ENCODE measurements at regions not wholly inside any gene's neighbourhood (a gene's known extent, or its start where the extent isn't known, plus 50 kb on each side); places are given as distances from the start of the nearest gene placed in this dataset.

DNA sequence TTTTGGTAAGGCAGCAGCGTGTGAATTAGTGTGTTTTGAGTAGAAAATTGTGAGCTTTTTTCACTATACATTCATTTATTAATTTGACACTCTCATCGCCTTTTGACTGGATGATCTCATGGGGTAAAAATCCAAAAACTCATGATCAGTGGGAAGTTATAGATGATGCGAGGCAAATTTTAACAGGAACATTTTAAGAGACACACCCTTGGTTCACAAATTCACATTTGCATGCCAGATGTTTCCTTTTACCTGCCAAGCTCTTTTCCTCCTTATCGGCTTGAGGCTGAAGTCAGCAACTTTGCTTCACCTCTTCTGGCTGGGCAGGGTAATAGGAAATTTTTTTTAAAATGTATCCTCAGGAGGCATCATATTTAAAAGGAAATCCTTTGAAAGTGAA is 318.0 kb upstream of the HS3ST1 start:
- Histone ChIP-seq H3K36me3 (ENCODE audit: control insufficient read depth, insufficient read depth, low read length) (no peaks in the 10 kb centered on the region), H3K27ac (ENCODE audit: insufficient read depth, low read length, poor library complexity, severe bottlenecking) (no peak overlapping the region), H3K27me3 (replicated peaks; ENCODE audit: control insufficient read depth, insufficient read depth, low read length, poor library complexity, severe bottlenecking) (no peaks in the 10 kb centered on the region), H3K9me3 (ENCODE audit: control insufficient read depth, low read length) (no peaks in the 10 kb centered on the region), H3K4me3 (ENCODE audit: insufficient read depth, low read depth, low read length, poor library complexity, severe bottlenecking) (no peak overlapping the region), H3K4me1 (ENCODE audit: control insufficient read depth, insufficient read depth, low read length, poor library complexity, severe bottlenecking) (no peaks in the 10 kb centered on the region)
- DNase-seq: no peak

DNA sequence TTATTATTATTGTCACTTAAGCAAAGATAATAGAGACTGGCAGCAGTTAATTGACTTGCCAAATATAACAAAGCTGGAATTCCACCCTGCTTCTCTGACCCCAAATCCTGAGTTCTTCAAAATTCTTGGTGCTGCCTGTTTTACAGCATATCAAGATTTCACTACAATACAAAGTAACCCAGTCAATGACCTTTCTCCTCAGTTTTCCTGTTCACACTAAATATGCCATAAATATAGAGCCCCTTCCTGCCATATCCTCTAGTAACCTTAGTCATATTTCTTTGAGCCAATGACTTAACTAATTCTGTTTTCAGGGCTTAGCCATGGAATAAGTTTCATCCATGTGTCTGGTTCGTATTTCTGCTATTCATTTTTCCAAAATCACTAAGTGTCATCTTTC is 315.3 kb upstream of the HS3ST1 start:
- DNase-seq: no peak
- no peak overlapping the region for H3K27ac ChIP-seq (ENCODE audit: insufficient read depth, low read length, poor library complexity, severe bottlenecking)
- H3K4me1 ChIP-seq (ENCODE audit: control insufficient read depth, insufficient read depth, low read length, poor library complexity, severe bottlenecking): no peaks in the 10 kb centered on the region
- no peaks in the 10 kb centered on the region for H3K9me3 ChIP-seq (ENCODE audit: control insufficient read depth, low read length)
- no peak overlapping the region for H3K4me3 ChIP-seq (ENCODE audit: insufficient read depth, low read depth, low read length, poor library complexity, severe bottlenecking)
- no peaks in the 10 kb centered on the region for H3K36me3 ChIP-seq (ENCODE audit: control insufficient read depth, insufficient read depth, low read length)
- H3K27me3 ChIP-seq (replicated peaks; ENCODE audit: control insufficient read depth, insufficient read depth, low read length, poor library complexity, severe bottlenecking): no peaks in the 10 kb centered on the region

DNA sequence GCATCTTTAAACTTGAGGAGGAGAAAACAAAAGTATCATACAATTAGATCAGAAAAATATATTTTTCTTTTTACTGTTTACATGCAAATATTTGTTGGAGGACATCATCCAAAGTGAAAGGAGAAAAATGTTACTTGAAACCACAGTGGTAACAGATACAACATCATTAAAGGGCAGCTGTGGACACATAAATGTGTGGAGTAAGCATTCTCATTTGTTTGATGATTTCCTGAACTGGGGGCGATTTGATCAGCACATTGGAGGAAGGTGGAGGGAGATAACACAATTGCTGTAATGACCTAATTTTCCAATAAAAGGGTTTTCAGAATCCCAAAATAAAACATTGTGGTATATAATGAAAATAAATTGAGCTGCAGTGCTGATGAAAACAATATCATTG is 314.5 kb upstream of the HS3ST1 start:
- no peaks in the 10 kb centered on the region for H3K4me1 ChIP-seq (ENCODE audit: control insufficient read depth, insufficient read depth, low read length, poor library complexity, severe bottlenecking)
- H3K36me3 ChIP-seq (ENCODE audit: control insufficient read depth, insufficient read depth, low read length): no peaks in the 10 kb centered on the region
- H3K27ac ChIP-seq (ENCODE audit: insufficient read depth, low read length, poor library complexity, severe bottlenecking): no peak overlapping the region
- no peaks in the 10 kb centered on the region for H3K27me3 ChIP-seq (replicated peaks; ENCODE audit: control insufficient read depth, insufficient read depth, low read length, poor library complexity, severe bottlenecking)
- no peak for DNase-seq
- H3K4me3 ChIP-seq (ENCODE audit: insufficient read depth, low read depth, low read length, poor library complexity, severe bottlenecking): no peak overlapping the region
- H3K9me3 ChIP-seq (ENCODE audit: control insufficient read depth, low read length): no peaks in the 10 kb centered on the region

DNA sequence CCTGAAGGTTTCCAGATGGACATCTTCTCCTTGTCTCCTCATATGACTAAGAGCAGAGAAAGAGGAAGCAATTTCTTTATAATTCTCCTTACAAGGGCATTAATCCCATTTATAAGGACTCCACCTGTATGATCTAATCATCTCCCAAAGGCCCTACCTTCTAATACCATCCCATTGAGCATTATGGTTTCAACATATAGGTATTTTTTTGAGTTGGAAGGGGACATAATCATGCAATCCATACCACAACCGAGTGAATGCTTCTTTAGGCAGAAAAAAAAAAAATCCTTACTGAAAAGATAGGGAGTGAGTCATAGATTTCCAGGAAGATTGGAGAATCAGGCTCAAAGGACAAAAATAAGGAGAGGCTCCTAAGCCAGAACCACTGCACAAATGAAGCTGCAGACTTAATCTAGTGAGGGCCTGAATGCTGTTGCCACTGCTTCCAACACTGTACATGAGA is 312.5 kb upstream of the HS3ST1 start:
- no peaks in the 10 kb centered on the region for H3K9me3 ChIP-seq (ENCODE audit: control insufficient read depth, low read length)
- no peaks in the 10 kb centered on the region for H3K36me3 ChIP-seq (ENCODE audit: control insufficient read depth, insufficient read depth, low read length)
- DNase-seq: no peak
- no peak overlapping the region for H3K4me3 ChIP-seq (ENCODE audit: insufficient read depth, low read depth, low read length, poor library complexity, severe bottlenecking)
- no peaks in the 10 kb centered on the region for H3K4me1 ChIP-seq (ENCODE audit: control insufficient read depth, insufficient read depth, low read length, poor library complexity, severe bottlenecking)
- no peak overlapping the region for H3K27ac ChIP-seq (ENCODE audit: insufficient read depth, low read length, poor library complexity, severe bottlenecking)
- H3K27me3 ChIP-seq (replicated peaks; ENCODE audit: control insufficient read depth, insufficient read depth, low read length, poor library complexity, severe bottlenecking): no peaks in the 10 kb centered on the region

GRCh38 chr4:11739992-11740391 is 311.3 kb upstream of the HS3ST1 start:
- Histone ChIP-seq H3K36me3 (ENCODE audit: control insufficient read depth, insufficient read depth, low read length) (no peaks in the 10 kb centered on the region), H3K4me1 (ENCODE audit: control insufficient read depth, insufficient read depth, low read length, poor library complexity, severe bottlenecking) (no peaks in the 10 kb centered on the region), H3K4me3 (ENCODE audit: insufficient read depth, low read depth, low read length, poor library complexity, severe bottlenecking) (no peak overlapping the region), H3K9me3 (ENCODE audit: control insufficient read depth, low read length) (no peaks in the 10 kb centered on the region), H3K27me3 (replicated peaks; ENCODE audit: control insufficient read depth, insufficient read depth, low read length, poor library complexity, severe bottlenecking) (no peaks in the 10 kb centered on the region), H3K27ac (ENCODE audit: insufficient read depth, low read length, poor library complexity, severe bottlenecking) (no peak overlapping the region)
- DNase-seq: no peak

GRCh38 chr4:11736978-11737377 is 308.3 kb upstream of the HS3ST1 start:
- no peak overlapping the region for H3K27ac ChIP-seq (ENCODE audit: insufficient read depth, low read length, poor library complexity, severe bottlenecking)
- H3K4me3 ChIP-seq (ENCODE audit: insufficient read depth, low read depth, low read length, poor library complexity, severe bottlenecking): no peak overlapping the region
- no peaks in the 10 kb centered on the region for H3K27me3 ChIP-seq (replicated peaks; ENCODE audit: control insufficient read depth, insufficient read depth, low read length, poor library complexity, severe bottlenecking)
- no peaks in the 10 kb centered on the region for H3K36me3 ChIP-seq (ENCODE audit: control insufficient read depth, insufficient read depth, low read length)
- DNase-seq: no peak
- H3K4me1 ChIP-seq (ENCODE audit: control insufficient read depth, insufficient read depth, low read length, poor library complexity, severe bottlenecking): no peaks in the 10 kb centered on the region
- H3K9me3 ChIP-seq (ENCODE audit: control insufficient read depth, low read length): no peaks in the 10 kb centered on the region

DNA sequence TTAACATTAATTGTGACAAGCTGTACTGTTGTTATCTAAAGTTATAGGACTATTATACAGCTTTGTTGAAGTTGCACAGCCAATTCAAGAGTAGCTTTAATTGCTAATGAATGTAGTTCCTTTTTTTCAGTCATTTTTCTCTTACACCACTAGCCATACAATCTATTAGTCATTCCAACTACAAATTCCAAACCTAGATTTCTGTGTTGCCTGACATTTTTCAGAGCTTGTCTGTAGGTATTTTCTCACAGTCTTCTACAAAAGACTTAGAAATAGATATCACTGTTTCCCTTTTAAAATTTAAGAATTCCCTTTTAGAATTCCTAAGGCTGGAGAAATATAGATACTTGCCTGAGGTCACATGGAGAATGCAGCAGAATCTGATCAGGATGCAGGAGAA is 307.0 kb upstream of the HS3ST1 start:
- no peaks in the 10 kb centered on the region for H3K36me3 ChIP-seq (ENCODE audit: control insufficient read depth, insufficient read depth, low read length)
- no peaks in the 10 kb centered on the region for H3K4me1 ChIP-seq (ENCODE audit: control insufficient read depth, insufficient read depth, low read length, poor library complexity, severe bottlenecking)
- no peaks in the 10 kb centered on the region for H3K27me3 ChIP-seq (replicated peaks; ENCODE audit: control insufficient read depth, insufficient read depth, low read length, poor library complexity, severe bottlenecking)
- no peak for DNase-seq
- H3K4me3 ChIP-seq (ENCODE audit: insufficient read depth, low read depth, low read length, poor library complexity, severe bottlenecking): no peak overlapping the region
- no peak overlapping the region for H3K27ac ChIP-seq (ENCODE audit: insufficient read depth, low read length, poor library complexity, severe bottlenecking)
- H3K9me3 ChIP-seq (ENCODE audit: control insufficient read depth, low read length): no peaks in the 10 kb centered on the region

- no peak for DNase-seq
- no peaks in the 10 kb centered on the region for H3K9me3 ChIP-seq (ENCODE audit: control insufficient read depth, low read length)
- no peak overlapping the region for H3K27ac ChIP-seq (ENCODE audit: insufficient read depth, low read length, poor library complexity, severe bottlenecking)
Observed at GRCh38 chr4:11732155-11732554, 303.5 kb upstream of the HS3ST1 start.

GRCh38 chr4:11730545-11730944 is 301.9 kb upstream of the HS3ST1 start:
- no peak overlapping the region for H3K4me3 ChIP-seq (ENCODE audit: insufficient read depth, low read depth, low read length, poor library complexity, severe bottlenecking)
- H3K4me1 ChIP-seq (ENCODE audit: control insufficient read depth, insufficient read depth, low read length, poor library complexity, severe bottlenecking): no peaks in the 10 kb centered on the region
- H3K9me3 ChIP-seq (ENCODE audit: control insufficient read depth, low read length): no peaks in the 10 kb centered on the region
- DNase-seq: no peak
- H3K27me3 ChIP-seq (replicated peaks; ENCODE audit: control insufficient read depth, insufficient read depth, low read length, poor library complexity, severe bottlenecking): no peaks in the 10 kb centered on the region
- no peak overlapping the region for H3K27ac ChIP-seq (ENCODE audit: insufficient read depth, low read length, poor library complexity, severe bottlenecking)
- H3K36me3 ChIP-seq (ENCODE audit: control insufficient read depth, insufficient read depth, low read length): no peaks in the 10 kb centered on the region

More at GRCh38 chr4:11732155-11732554, 303.5 kb upstream of the HS3ST1 start:
- no peaks in the 10 kb centered on the region for H3K27me3 ChIP-seq (replicated peaks; ENCODE audit: control insufficient read depth, insufficient read depth, low read length, poor library complexity, severe bottlenecking)
- no peaks in the 10 kb centered on the region for H3K36me3 ChIP-seq (ENCODE audit: control insufficient read depth, insufficient read depth, low read length)
- H3K4me1 ChIP-seq (ENCODE audit: control insufficient read depth, insufficient read depth, low read length, poor library complexity, severe bottlenecking): no peaks in the 10 kb centered on the region
- H3K4me3 ChIP-seq (ENCODE audit: insufficient read depth, low read depth, low read length, poor library complexity, severe bottlenecking): no peak overlapping the region

DNA sequence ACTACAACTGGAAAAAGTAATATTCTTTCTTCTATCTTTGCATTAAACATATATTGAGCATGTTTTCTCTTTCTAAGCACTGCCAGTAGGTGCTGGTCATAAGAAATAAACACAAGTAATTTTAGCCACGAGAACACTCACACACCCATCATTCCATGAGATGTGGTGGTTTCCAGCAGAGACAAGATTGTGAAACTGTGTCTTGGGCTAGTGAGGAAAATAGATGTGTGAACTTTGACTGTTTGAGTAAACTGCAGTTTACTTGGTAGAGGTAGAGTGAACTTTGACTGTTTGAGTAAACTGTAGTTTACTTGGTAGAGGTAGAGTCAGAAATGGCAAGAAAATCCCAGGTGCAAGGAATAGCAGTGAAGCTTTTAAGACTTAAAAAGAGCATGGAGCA is 300.9 kb upstream of the HS3ST1 start:
- DNase-seq: no peak
- Histone ChIP-seq H3K27ac (ENCODE audit: insufficient read depth, low read length, poor library complexity, severe bottlenecking) (no peak overlapping the region), H3K4me3 (ENCODE audit: insufficient read depth, low read depth, low read length, poor library complexity, severe bottlenecking) (no peak overlapping the region), H3K9me3 (ENCODE audit: control insufficient read depth, low read length) (no peaks in the 10 kb centered on the region), H3K4me1 (ENCODE audit: control insufficient read depth, insufficient read depth, low read length, poor library complexity, severe bottlenecking) (no peaks in the 10 kb centered on the region), H3K36me3 (ENCODE audit: control insufficient read depth, insufficient read depth, low read length) (no peaks in the 10 kb centered on the region), H3K27me3 (replicated peaks; ENCODE audit: control insufficient read depth, insufficient read depth, low read length, poor library complexity, severe bottlenecking) (no peaks in the 10 kb centered on the region)

Data from effector memory CD4-positive, alpha-beta T cell (primary cell).